BJ (cell line): ENCODE measurements at regions not wholly inside any gene's neighbourhood (a gene's known extent, or its start where the extent isn't known, plus 50 kb on each side); places are given as distances from the start of the nearest gene placed in this dataset.

Experiments
- CTCF ChIA-PET: fragments of 350-600 bp; formaldehyde crosslinking; extraction: SDS; loops from one replicate; lab custom pipeline; 2021; ENCODE audit warnings: antibody characterized with exemption, inconsistent platforms; lab: Yijun Ruan, JAX
- POLR2A ChIA-PET: fragments of 300-600 bp; sonication (Branson Sonifier 250); formaldehyde crosslinking; extraction: SDS; loops from one replicate; lab custom pipeline; 2021; ENCODE audit warnings: antibody characterized with exemption; lab: Charles Lee
- DNase-seq: peaks from one replicate; pipeline ENCODE4 v3.0.0-alpha.2; 2011; ENCODE audit warnings: low read depth
- H3K27me3 ChIP-seq: 2 replicates; pipeline ENCODE4 v1.6.0; 2011; ENCODE audit warnings: low read length; ENCODE audit not compliant: control insufficient read depth, insufficient read depth
- H3K36me3 ChIP-seq: 2 replicates; pipeline ENCODE4 v1.5.1; 2011; ENCODE audit warnings: low read length; ENCODE audit not compliant: control insufficient read depth, insufficient read depth
- H3K4me3 ChIP-seq: 2 replicates; pipeline ENCODE4 v1.5.1; 2011; ENCODE audit warnings: low read depth, mild to moderate bottlenecking, control low read depth, low read length
- TF ChIP-seq, protein P1 (sequence below): IDR thresholded peaks from 2 replicates; pipeline ENCODE4 v1.5.1; 2011; ENCODE audit warnings: low read depth, mild to moderate bottlenecking, control low read depth, inconsistent platforms, low read length, moderate library complexity; ENCODE audit not compliant: insufficient read depth

DNA sequence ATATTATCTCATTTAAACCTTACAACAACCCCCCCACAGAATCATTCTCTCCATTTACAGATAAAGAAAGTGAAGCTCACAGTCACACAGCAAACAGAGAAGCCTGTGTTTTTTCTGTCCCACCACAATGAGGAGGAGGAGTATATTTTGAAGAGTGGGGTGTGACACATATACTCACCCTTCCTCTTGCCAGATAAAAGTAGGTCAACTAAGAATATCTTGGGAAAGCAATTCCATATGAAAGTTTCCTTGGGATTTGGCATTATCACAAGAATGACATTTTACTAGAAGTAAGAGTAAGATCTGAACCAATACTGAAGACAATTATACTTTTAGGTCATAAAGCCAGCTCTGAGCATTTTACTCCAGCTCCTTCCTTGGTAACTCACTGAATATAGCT is 287.5 kb upstream of the HTR2A start:
- peak; percentile 16 for DNase-seq

DNA sequence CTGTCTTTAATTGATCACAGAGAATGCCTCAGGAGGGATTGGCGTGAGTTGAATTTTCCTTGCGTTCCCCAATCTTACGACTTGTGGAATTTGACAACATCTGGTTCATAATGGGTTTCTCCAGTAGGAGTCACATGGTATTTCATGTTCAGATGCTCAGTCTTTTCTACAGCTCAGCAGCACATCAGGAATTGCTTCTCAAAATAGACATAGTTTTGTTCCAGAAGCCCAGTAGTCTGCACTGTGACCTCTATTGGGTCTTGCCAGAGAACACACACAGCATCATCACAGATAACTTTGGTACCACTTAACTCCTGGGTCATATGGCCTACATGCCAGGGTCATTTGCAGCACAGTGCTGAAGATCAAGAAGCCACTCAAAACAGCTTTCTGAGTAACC is 282.5 kb upstream of the HTR2A start:
- ChIA-PET POLR2A (no interaction called here), CTCF (no interaction called here)
- Histone ChIP-seq H3K36me3 (no peaks in the 10 kb centered on the region), H3K4me3 (no peak overlapping the region), H3K27me3 (no peaks in the 10 kb centered on the region)
- TF ChIP-seq, protein P1, sequence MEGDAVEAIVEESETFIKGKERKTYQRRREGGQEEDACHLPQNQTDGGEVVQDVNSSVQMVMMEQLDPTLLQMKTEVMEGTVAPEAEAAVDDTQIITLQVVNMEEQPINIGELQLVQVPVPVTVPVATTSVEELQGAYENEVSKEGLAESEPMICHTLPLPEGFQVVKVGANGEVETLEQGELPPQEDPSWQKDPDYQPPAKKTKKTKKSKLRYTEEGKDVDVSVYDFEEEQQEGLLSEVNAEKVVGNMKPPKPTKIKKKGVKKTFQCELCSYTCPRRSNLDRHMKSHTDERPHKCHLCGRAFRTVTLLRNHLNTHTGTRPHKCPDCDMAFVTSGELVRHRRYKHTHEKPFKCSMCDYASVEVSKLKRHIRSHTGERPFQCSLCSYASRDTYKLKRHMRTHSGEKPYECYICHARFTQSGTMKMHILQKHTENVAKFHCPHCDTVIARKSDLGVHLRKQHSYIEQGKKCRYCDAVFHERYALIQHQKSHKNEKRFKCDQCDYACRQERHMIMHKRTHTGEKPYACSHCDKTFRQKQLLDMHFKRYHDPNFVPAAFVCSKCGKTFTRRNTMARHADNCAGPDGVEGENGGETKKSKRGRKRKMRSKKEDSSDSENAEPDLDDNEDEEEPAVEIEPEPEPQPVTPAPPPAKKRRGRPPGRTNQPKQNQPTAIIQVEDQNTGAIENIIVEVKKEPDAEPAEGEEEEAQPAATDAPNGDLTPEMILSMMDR = no peak
- no peak for DNase-seq

More for the DNA sequence above, 287.5 kb upstream of the HTR2A start:
- TF ChIP-seq, protein P1 = no peak
- Histone ChIP-seq H3K36me3 (no peaks in the 10 kb centered on the region), H3K27me3 (no peaks in the 10 kb centered on the region), H3K4me3 (no peak overlapping the region)
- ChIA-PET POLR2A (no interaction called here), CTCF (interaction anchor here (1.1 kb wide), 1 partner anchor 27 kb away, joined by 3 read pairs; no protein-coding TSS in a partner anchor)

DNA sequence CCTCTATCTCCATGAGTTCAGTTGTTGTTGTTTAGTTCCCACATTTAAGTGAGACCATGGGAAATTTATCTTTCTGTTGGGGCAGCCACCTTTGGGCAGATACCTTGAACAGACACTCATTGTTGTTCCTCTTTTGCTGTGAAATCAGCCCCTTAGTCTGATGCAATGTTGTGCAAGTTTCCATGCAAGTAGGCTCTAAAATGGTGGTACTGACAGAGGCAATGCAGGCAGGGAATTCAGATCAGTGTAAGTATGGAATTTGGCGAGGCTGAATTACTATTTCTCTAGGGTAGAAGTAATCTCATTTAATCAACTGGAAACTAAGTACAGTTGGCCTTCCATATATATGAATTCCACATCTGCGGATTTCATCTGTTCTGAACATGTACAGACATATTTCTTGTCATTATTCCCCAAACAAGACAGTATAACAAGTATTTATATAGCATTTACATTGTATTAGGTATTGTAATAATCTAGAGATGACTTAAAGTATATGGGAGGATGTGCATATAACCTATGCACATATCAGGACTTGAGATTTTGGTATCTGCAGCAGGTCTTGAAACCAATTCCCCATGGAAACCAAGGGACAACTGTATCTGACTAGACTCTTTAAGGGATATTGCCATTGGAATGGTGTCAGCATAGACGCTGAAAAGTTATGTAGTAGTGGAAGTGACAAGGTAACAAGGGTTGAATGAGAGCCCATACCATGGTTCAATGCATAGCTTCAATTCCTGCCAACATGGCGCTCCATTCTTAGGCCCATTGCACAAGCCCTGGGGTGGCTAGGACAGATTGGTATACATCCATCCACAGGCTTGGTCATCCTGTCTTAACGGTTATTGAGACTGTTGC is 281.5 kb upstream of the HTR2A start:
- CTCF ChIA-PET = no interaction called here
- TF ChIP-seq, protein P1 = no peak
- POLR2A ChIA-PET = no interaction called here
- H3K27me3 ChIP-seq = no peaks in the 10 kb centered on the region
- H3K4me3 ChIP-seq = no peak overlapping the region
- no peaks in the 10 kb centered on the region for H3K36me3 ChIP-seq
- no peak for DNase-seq

DNA sequence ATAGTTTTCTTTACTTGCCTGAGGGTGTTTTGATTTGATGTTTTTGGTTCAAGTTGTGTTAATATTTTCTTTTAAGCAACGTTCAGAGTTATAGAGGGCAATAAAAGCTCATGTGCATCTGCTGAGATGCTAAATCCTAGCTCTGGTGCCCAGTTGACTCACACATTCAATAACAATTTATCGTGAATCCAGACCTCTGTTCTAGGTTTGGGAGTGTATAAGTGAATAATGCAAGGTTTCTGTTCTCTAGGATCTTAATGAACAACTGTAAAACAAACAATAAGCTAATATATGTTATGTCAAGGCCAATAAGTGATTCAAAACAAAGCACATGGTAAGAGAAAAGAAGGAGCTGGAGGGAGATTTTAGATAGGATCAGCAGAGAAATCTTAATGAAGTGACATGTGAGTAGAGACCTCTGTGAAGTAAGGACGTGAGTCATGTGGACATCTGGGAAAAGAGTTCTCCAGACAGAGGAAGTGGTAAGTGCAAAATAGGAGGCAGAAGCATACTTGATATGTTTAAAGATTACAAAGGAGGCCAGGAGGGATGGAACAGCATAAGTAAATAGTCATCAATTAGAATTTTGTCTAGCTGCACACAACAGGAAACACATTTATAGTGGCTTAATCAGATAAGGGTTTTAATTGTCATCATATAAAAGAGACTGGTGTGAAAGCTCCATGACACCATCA is 278.5 kb upstream of the HTR2A start:
- DNase-seq = peak; percentile 62
- Histone ChIP-seq H3K27me3 (no peaks in the 10 kb centered on the region), H3K36me3 (no peaks in the 10 kb centered on the region), H3K4me3 (no peak overlapping the region)
- ChIA-PET CTCF (no interaction called here), POLR2A (interaction anchor here (0.6 kb wide), 1 partner anchor 16 kb away, joined by 3 read pairs; no protein-coding TSS in a partner anchor)
- TF ChIP-seq, protein P1 = no peak

DNA sequence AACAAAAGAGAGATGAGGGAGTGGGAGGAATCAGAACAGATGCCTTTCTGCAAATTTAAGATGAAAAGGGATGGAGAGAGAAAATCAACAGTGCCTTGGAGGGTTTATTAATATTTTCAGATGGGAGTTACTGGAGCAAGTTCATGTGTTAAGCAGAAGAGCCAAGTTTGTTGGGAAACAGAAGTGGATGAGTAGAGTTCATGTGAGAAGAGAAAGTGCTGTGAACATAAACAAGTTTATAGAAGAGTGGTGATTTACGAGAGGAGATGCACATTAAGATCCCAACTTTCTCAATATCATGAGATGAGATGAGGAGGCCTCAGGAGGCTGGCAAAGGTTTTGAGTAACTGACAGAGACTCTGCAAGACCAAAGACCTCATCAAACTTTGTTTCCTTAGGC is 274.1 kb upstream of the HTR2A start:
- H3K36me3 ChIP-seq = no peaks in the 10 kb centered on the region
- no peak overlapping the region for H3K4me3 ChIP-seq
- ChIA-PET CTCF (no interaction called here), POLR2A (no interaction called here)
- TF ChIP-seq, protein P1 = no peak
- H3K27me3 ChIP-seq = no peaks in the 10 kb centered on the region
- no peak for DNase-seq
